ENCODE measurements at regions not wholly inside any gene's neighbourhood (a gene's known extent, or its start where the extent isn't known, plus 50 kb on each side); places are given as distances from the start of the nearest gene placed in this dataset.

- ATAC-seq: no peak
- Histone ChIP-seq H3K4me1 (ENCODE audit: low read depth) (no peaks in the 10 kb centered on the region), H3K4me3 (no peak overlapping the region), H3K36me3 (ENCODE audit: low read depth) (no peaks in the 10 kb centered on the region), H3K9me3 (peaks cover 54% of the 10 kb centered on the region)
- TF ChIP-seq, protein P1, sequence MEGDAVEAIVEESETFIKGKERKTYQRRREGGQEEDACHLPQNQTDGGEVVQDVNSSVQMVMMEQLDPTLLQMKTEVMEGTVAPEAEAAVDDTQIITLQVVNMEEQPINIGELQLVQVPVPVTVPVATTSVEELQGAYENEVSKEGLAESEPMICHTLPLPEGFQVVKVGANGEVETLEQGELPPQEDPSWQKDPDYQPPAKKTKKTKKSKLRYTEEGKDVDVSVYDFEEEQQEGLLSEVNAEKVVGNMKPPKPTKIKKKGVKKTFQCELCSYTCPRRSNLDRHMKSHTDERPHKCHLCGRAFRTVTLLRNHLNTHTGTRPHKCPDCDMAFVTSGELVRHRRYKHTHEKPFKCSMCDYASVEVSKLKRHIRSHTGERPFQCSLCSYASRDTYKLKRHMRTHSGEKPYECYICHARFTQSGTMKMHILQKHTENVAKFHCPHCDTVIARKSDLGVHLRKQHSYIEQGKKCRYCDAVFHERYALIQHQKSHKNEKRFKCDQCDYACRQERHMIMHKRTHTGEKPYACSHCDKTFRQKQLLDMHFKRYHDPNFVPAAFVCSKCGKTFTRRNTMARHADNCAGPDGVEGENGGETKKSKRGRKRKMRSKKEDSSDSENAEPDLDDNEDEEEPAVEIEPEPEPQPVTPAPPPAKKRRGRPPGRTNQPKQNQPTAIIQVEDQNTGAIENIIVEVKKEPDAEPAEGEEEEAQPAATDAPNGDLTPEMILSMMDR (IDR thresholded peaks at IDR 0.05): no peak
- DNase-seq: no peak
- intact Hi-C loops (cut with DNase I, micrococcal nuclease): no loop called here
These were observed 2660.1 kb upstream of the PCDH20 start for GRCh38 chr13:64075543-64076271.

DNA sequence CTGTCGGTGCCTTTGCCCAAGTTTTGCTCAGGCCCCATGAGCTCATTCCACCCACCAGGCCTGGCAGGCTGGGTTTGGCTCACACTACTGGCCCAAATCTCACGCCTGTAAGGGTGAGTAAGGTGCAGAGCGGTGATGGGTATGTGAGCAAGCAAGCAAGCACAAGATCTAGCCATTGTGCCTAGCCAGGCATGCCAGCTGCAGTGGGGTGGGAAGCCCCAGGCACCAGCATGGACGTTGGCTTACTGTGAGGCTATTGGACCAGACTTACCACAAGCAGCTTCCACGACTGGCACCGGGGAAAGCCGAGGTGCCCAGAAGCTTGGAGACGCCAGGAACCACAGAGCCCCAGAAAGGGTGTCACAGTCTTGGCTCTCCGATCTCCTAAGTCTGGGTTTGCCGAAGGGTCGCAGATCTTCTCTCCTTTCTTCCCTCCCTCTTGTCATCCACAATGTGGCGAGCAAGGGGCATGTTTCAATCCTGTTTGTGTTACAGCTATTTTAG lies 2659.4 kb upstream of the PCDH20 start:
- no peaks in the 10 kb centered on the region for H3K36me3 ChIP-seq (ENCODE audit: low read depth)
- no peak overlapping the region for H3K4me3 ChIP-seq
- TF ChIP-seq, protein P1 (IDR thresholded peaks at IDR 0.05): no peak
- ATAC-seq (no peak), DNase-seq (no peak)
- peaks cover 57% of the 10 kb centered on the region for H3K9me3 ChIP-seq
- no peaks in the 10 kb centered on the region for H3K4me1 ChIP-seq (ENCODE audit: low read depth)
- intact Hi-C loops (cut with DNase I, micrococcal nuclease): no loop called here

DNA sequence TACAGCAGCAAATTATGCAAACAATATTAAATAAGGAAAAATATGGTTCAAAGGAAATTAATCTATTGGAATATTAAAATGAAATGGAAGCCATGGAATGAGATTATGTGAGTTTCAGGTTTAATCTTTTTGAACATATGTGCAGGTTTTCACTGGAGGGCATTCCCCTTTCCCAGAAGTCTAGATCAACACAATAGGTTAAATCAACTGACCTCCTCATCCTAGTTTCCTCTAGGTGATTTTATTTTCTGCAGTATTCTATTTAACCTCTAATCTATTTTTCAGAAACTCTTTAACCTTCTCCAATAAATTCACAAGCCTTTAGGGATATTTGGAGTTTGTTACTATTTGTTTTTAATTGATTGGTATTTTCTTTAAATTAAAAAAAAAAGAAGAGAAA lies 2657.6 kb upstream of the PCDH20 start:
- no peak overlapping the region for H3K4me3 ChIP-seq
- DNase-seq: no peak
- peaks cover 44% of the 10 kb centered on the region for H3K9me3 ChIP-seq
- H3K4me1 ChIP-seq (ENCODE audit: low read depth): no peaks in the 10 kb centered on the region
- TF ChIP-seq, protein P1 (IDR thresholded peaks at IDR 0.05): no peak
- no peak for ATAC-seq
- no peaks in the 10 kb centered on the region for H3K36me3 ChIP-seq (ENCODE audit: low read depth)
- intact Hi-C loops (cut with DNase I, micrococcal nuclease): no loop called here

DNA sequence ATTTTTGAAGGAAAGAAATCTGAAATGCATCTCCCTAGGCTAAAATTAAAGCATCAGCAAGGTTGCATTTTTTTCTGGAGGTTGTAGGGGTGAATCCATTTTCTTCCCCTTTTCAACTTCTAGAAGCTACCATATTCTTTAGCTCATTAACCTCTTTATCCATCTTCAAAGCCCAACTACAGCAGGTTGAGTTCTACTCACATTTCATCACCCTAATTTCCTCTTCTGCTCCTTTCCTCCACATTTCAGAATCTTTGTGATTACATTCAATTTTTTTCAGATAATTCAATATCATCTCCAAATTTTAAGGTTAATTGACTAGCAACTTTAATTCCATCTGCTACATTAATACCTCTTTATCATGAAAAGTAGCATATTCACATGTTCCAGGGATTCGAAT lies 2655.7 kb upstream of the PCDH20 start:
- Histone ChIP-seq H3K4me1 (ENCODE audit: low read depth) (no peaks in the 10 kb centered on the region), H3K9me3 (peaks cover 30% of the 10 kb centered on the region), H3K4me3 (no peak overlapping the region), H3K36me3 (ENCODE audit: low read depth) (no peaks in the 10 kb centered on the region)
- no peak for ATAC-seq
- DNase-seq: no peak
- intact Hi-C loops (cut with DNase I, micrococcal nuclease): no loop called here
- TF ChIP-seq, protein P1 (IDR thresholded peaks at IDR 0.05): no peak

GRCh38 chr13:64069892-64070291 lies 2654.2 kb upstream of the PCDH20 start:
- no peak for ATAC-seq
- Histone ChIP-seq H3K4me1 (ENCODE audit: low read depth) (no peaks in the 10 kb centered on the region), H3K4me3 (no peak overlapping the region), H3K36me3 (ENCODE audit: low read depth) (no peaks in the 10 kb centered on the region), H3K9me3 (peaks cover 18% of the 10 kb centered on the region)
- no peak for DNase-seq
- intact Hi-C loops (cut with DNase I, micrococcal nuclease): no loop called here
- TF ChIP-seq, protein P1 (IDR thresholded peaks at IDR 0.05): no peak

Measured in mucosa of descending colon (tissue), 3 donors.